ENCODE measurements at regions not wholly inside any gene's neighbourhood (a gene's known extent, or its start where the extent isn't known, plus 50 kb on each side); places are given as distances from the start of the nearest gene placed in this dataset.
"Not testable (repeated sequence)": the region's sequence is repeated elsewhere in the genome, so short reads cannot be mapped to it uniquely, and the experiment has no call there.

GRCh38 chr15:93345981-93346380 is 257.0 kb upstream of the RGMA start:
- TF ChIP-seq CTCF (conservative IDR thresholded peaks at IDR 0.05): no peak
- DNase-seq (ENCODE audit: extremely low spot score, unreplicated experiment): no peak
- peaks cover 19% of the 10 kb centered on the region for H3K4me1 Mint-ChIP-seq (ENCODE audit: unreplicated experiment)
- H3K27me3 Mint-ChIP-seq: peaks cover 8% of the 10 kb centered on the region
- H3K27ac Mint-ChIP-seq: no peak overlapping the region
- no peak overlapping the region for H3K4me3 Mint-ChIP-seq
- H3K9me3 Mint-ChIP-seq: no peaks in the 10 kb centered on the region
- H3K36me3 Mint-ChIP-seq: no peaks in the 10 kb centered on the region

- H3K27me3 Mint-ChIP-seq; H3K4me1 Mint-ChIP-seq (ENCODE audit: unreplicated experiment); H3K27ac Mint-ChIP-seq; H3K4me3 Mint-ChIP-seq; H3K36me3 Mint-ChIP-seq; DNase-seq (ENCODE audit: extremely low spot score, unreplicated experiment); H3K9me3 Mint-ChIP-seq: not testable (repeated sequence)
Measured at GRCh38 chr15:93343402-93343801, 254.4 kb upstream of the RGMA start.

DNA sequence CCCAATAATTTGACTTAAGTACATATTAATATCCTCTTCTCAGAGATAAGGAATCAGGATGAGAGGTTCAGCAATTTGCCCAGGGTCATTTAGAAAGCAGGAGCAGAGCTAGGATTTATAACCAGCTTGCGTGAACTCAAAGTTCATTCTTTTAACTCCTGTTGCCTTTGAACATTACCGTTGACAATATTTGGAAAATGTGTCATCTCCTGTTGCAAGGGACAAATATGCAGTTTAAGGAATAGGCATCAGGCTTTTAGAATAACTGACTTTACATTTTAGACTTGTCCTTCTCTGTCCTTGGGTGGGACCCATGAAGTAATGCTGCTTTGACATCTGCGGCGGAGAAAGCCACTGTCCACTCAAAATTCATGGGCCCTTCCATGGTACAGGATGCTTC is 252.2 kb upstream of the RGMA start:
- no peaks in the 10 kb centered on the region for H3K4me1 Mint-ChIP-seq (ENCODE audit: unreplicated experiment)
- H3K27me3 Mint-ChIP-seq: no peaks in the 10 kb centered on the region
- TF ChIP-seq CTCF (conservative IDR thresholded peaks at IDR 0.05): no peak
- no peak overlapping the region for H3K27ac Mint-ChIP-seq
- peaks cover 3% of the 10 kb centered on the region for H3K9me3 Mint-ChIP-seq
- no peak for DNase-seq (ENCODE audit: extremely low spot score, unreplicated experiment)
- no peak overlapping the region for H3K4me3 Mint-ChIP-seq
- no peaks in the 10 kb centered on the region for H3K36me3 Mint-ChIP-seq

DNA sequence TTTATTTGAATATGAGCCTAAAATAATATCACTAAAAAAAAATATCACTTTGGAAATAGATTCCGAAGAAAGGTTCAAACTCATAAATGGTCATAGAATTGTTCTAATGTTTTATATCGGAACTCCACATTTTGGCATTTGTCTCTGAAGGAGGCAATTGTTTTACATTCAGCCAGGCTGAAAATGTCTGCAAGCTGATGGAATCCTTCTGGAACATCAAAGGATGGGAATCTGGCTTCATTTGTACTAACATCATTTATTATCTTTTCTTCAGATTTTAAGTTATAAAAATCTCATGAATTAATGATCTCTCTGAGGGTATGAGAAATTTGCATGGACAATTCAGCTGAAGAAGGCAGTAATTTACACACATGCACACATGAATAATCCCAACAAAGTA is 251.4 kb upstream of the RGMA start:
- Mint-ChIP-seq H3K9me3 (peaks cover 6% of the 10 kb centered on the region), H3K4me3 (no peak overlapping the region), H3K27ac (no peak overlapping the region), H3K36me3 (no peaks in the 10 kb centered on the region), H3K4me1 (ENCODE audit: unreplicated experiment) (no peaks in the 10 kb centered on the region), H3K27me3 (peaks cover 2% of the 10 kb centered on the region)
- no peak for DNase-seq (ENCODE audit: extremely low spot score, unreplicated experiment)
- no peak for TF ChIP-seq CTCF (conservative IDR thresholded peaks at IDR 0.05)

DNA sequence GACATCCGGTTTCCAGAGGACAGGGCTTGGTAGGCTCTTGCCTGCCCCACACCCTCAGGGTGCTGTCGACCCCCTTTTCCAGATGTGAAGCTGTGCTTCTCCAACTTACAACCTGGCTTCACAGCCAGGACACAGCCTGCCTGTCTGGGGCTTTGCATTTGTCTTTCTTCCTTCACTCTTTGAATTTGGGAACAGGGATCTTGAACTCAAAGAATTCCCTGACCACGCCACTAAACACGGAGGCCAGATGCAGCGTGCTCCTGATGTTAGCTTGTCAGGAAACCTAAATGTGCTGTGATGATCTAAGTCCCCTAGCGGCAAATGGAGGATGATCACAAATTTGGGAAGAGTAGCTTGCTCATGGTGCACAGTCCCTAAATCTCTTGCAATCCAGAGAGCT is 244.8 kb upstream of the RGMA start:
- Mint-ChIP-seq H3K4me3 (peak overlapping the region; percentile 4), H3K9me3 (peaks cover 6% of the 10 kb centered on the region), H3K36me3 (no peaks in the 10 kb centered on the region), H3K27me3 (peaks cover 17% of the 10 kb centered on the region), H3K27ac (no peak overlapping the region), H3K4me1 (ENCODE audit: unreplicated experiment) (peaks cover 21% of the 10 kb centered on the region)
- DNase-seq (ENCODE audit: extremely low spot score, unreplicated experiment): no peak
- peak; percentile 51 for TF ChIP-seq CTCF (conservative IDR thresholded peaks at IDR 0.05)

- not testable (repeated sequence) for DNase-seq (ENCODE audit: extremely low spot score, unreplicated experiment); H3K36me3 Mint-ChIP-seq; H3K27ac Mint-ChIP-seq; H3K9me3 Mint-ChIP-seq; H3K4me3 Mint-ChIP-seq
- Mint-ChIP-seq H3K27me3 (peaks cover 17% of the 10 kb centered on the region), H3K4me1 (ENCODE audit: unreplicated experiment) (peaks cover 21% of the 10 kb centered on the region)
Measured at GRCh38 chr15:93333126-93333525, 244.1 kb upstream of the RGMA start.

DNA sequence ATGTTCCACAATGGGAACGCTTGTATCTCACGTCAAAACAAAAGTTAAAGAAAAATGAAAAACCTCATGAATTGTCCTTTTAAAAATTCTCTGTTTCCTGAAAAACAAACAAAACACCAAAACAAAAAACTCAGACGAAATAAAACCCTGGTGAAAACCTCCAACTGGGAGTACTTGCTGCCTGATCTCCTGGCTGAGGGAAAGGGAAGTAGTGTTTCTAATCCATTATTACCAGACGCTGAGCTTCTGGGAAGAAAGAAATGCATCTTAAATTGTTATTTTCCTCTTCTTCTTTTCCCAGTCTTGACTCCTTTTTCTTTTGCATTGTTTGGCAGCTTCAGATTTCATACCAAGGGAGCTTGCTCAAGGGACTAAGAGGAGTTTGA is 243.2 kb upstream of the RGMA start:
- peak overlapping the region; percentile 44 for H3K4me3 Mint-ChIP-seq
- peaks cover 21% of the 10 kb centered on the region for H3K4me1 Mint-ChIP-seq (ENCODE audit: unreplicated experiment)
- DNase-seq (ENCODE audit: extremely low spot score, unreplicated experiment): no peak
- H3K27me3 Mint-ChIP-seq: peaks cover 19% of the 10 kb centered on the region
- TF ChIP-seq CTCF (conservative IDR thresholded peaks at IDR 0.05): no peak
- H3K27ac Mint-ChIP-seq: peak overlapping the region; percentile 44
- H3K36me3 Mint-ChIP-seq: no peaks in the 10 kb centered on the region
- H3K9me3 Mint-ChIP-seq: peaks cover 6% of the 10 kb centered on the region
